ENCODE measurements at regions not wholly inside any gene's neighbourhood (a gene's known extent, or its start where the extent isn't known, plus 50 kb on each side); places are given as distances from the start of the nearest gene placed in this dataset.

DNA sequence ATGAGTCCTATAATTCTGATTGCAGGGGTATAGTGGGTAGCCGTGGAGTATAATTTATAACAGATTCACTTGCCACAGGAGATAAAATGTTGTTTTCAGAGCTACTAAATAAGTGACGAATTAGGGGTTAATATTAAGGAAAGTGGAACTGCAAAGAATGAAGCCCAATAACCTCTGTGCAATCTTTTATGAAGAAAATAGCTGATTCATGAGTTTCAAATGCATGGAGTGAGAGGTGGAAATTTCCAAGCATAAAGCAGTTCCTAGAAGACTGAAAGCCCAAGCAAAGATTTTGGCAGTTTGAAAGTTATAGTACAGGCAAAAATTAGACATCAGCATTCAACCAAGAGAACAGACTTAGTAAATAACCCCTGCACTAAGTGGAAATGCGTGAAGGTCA is 1782.4 kb upstream of the PCDH10 start:
- TF ChIP-seq POLR2AphosphoS5 (IDR thresholded peaks at IDR 0.05): no peak
- TF ChIP-seq, protein P1, sequence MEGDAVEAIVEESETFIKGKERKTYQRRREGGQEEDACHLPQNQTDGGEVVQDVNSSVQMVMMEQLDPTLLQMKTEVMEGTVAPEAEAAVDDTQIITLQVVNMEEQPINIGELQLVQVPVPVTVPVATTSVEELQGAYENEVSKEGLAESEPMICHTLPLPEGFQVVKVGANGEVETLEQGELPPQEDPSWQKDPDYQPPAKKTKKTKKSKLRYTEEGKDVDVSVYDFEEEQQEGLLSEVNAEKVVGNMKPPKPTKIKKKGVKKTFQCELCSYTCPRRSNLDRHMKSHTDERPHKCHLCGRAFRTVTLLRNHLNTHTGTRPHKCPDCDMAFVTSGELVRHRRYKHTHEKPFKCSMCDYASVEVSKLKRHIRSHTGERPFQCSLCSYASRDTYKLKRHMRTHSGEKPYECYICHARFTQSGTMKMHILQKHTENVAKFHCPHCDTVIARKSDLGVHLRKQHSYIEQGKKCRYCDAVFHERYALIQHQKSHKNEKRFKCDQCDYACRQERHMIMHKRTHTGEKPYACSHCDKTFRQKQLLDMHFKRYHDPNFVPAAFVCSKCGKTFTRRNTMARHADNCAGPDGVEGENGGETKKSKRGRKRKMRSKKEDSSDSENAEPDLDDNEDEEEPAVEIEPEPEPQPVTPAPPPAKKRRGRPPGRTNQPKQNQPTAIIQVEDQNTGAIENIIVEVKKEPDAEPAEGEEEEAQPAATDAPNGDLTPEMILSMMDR (IDR thresholded peaks at IDR 0.05): no peak
- no peak for TF ChIP-seq EP300 (IDR thresholded peaks at IDR 0.05)

Data from gastroesophageal sphincter (tissue), 3 donors.